Stimulated activated CD4-positive, alpha-beta T cell treated with anti-CD3 and anti-CD28 coated beads, Interleukin-2, amount 100 ng/mL, for 24 hours (primary cell): ENCODE measurements at regions not wholly inside any gene's neighbourhood (a gene's known extent, or its start where the extent isn't known, plus 50 kb on each side); places are given as distances from the start of the nearest gene placed in this dataset.
"Not testable (repeated sequence)": the region's sequence is repeated elsewhere in the genome, so short reads cannot be mapped to it uniquely, and the experiment has no call there.

ENCODE experiments used
- DNase-seq, 2 donors: peaks; one replicate each; pipeline ENCODE4 v3.0.0-alpha.2; 2020

DNA sequence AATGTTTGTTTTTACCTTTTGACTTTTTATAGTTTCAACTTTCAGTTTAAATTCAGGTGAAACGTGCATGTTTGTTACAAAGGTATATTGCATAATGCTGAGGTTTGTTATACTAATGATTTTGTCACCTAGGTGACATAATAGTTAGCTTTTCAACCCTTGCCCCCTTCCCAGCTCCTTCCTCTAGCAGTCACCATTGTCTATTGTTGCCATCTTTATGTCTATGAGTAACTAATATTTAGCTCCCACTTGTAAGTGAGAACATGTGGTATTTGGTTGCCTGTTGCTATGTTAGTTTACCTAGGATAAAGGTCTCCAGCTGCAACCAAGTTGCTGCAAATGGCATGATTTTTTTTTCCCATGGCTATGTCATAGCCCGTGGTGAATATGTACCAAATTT lies 322.3 kb upstream of the SETBP1 start:
- DNase-seq = no peak

DNA sequence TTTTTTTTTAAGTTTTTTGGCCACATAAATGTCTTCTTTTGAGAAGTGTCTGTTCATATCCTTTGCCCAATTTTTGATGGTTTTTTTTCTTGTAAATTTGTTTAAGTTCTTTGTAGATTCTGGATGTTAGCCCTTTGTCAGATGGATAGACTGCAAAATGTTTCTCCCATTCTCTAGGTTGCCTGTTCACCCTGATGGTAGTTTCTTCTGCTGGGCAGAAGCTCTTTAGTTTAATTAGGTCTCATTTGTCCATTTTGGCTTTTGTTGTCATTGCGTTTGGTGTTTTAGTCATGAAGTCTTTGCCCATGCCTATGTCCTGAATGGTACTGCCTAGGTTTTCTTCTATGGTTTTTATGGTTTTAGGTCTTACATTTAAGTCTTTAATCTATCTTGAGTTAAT lies 320.9 kb upstream of the SETBP1 start:
- not testable (repeated sequence) for DNase-seq

DNA sequence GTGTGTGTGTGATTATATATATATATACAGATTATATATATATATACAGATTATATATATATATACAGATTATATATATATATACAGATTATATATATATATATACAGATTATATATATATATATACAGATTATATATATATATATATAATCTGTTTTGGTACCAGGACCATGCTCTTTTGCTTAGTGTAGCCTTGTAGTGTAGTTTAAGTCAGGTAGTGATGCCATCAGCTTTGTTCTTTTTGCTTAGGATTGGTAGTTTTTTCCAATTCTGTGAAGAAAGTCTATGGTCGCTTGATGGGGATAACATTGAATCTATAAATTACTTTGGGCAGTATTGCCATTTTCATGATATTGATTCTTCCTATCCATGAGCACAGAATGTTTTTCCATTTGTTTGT lies 318.5 kb upstream of the SETBP1 start:
- DNase-seq = not testable (repeated sequence)

DNA sequence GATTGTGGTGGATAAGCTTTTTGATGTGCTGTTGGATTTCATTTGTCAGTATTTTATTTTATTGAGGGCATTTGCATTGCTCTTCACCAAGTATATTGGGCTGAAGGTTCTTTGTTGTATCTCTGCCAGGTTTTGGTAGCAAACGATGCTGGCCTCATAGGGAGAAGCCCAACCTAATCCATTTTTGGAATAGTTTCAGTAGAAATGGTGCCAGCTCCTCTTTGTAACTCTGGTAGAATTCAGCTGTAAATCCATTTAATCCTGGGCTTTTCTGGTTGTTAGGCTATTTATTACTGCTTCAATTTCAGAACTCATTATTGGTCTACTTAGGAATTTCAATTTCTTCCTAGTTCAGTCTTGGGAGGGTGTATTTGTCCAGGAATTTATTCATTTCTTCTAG lies 309.8 kb upstream of the SETBP1 start:
- DNase-seq = no peak

DNA sequence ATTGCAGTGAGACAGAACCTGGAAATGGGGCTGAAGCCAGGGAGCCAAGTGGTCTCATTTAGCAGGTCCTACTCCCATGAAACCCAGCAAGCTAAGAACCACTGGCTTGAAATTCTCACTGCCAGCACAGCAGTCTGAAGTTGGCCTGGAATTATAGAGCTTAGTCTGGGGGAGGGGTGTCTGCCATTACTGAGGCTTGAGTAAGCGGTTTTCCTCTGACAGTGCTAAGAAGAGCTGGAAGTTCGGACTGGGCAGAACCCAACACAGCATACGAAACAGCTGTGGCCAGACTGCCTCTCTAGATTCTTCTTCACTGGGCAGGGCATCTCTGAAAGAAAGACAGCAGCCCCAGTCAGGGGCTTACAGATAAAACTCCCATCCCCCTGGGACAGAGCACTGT lies 305.7 kb upstream of the SETBP1 start:
- no peak for DNase-seq

DNA sequence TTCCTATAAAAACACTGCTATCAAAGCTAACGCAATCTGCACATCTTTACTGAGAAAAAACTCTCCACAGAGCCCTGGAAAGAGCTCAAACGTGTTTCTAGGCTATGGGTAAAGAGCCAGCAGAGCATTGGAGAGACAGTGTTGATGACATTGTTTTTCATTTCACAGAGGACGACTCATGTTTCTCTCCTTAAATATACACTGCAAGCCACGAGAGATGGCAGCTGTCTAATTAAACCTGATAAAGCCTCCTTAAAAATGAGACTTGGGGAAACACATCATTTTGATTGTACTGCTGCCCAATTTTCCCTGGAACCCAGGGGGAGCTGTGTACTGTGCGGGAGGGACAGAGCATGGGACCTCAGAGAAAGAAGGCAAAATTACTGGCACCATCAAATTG lies 294.3 kb upstream of the SETBP1 start:
- no peak for DNase-seq

DNA sequence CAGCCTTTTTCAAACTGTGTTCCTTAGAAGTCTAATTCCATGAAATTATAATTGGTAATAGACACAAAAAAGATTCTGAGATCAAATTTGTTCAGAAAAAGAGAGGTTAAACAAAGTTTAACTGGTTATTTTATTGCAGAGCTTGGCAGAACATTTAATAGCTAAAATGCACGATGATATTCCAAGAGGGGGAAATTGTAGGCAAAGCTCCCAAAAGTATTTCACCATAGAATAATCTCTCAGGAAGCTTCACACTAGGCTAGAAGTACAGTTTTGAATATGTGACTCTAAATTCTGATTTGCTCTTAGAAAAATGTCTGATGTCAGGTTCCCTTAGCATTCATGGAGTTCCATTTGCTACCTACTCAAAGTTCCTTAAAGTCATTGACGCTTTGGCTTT lies 292.4 kb upstream of the SETBP1 start:
- DNase-seq = no peak

DNA sequence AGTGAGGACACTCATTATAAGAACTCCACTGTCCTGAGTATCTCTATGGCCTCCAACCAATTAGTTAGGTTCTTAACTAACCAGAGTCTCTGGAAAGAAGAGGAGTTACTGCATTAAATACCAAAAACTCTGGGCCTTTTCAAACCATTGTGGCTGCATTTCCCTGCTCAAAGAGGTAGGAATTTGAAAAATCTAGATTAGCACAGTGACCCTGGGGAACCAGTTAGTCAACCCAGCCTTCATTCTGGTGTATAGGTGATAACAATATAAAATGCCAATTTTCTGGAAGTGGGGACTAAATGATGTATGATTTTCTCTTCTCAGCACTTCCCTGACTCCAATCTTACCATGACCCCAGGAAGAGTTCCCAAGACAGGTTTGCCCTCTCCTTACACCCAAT lies 287.8 kb upstream of the SETBP1 start:
- DNase-seq = no peak

DNA sequence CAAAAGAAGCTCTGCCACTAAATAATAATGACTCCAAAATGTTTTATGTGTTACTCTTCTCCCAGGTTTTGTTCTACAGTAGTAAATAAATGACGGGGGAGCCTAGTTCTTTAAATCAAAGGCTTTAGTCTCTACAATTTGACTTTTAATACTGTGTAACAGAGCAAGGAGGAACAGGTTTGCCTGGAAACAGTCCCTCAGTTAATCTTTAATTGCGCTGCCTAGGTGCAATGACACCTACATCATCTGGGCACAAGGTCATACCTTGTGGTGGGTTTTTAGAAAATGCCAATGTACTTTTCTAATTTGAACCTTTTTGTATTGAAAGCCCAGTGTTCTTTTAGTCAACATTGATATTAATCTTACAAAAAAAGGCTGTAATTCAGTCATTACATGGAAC lies 287.3 kb upstream of the SETBP1 start:
- no peak for DNase-seq

DNA sequence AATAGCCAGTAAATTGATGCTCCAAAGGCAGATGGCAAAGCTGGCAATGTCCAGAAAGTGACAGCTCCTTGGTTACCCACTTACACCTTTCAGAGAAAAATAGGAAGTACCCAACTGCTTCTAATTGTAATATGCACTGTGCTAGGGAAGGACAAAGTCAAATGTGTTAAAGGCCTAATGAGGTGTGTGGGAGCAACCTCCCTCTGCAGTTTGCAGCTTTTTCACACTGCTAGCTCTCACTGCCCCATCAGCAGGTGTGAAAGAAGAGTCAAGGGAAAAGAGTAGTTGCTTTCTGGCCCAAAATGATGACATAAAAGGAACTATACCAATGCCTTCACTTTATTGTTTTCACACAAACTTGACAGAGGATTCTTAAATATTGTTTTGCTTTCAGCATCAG lies 284.1 kb upstream of the SETBP1 start:
- no peak for DNase-seq

DNA sequence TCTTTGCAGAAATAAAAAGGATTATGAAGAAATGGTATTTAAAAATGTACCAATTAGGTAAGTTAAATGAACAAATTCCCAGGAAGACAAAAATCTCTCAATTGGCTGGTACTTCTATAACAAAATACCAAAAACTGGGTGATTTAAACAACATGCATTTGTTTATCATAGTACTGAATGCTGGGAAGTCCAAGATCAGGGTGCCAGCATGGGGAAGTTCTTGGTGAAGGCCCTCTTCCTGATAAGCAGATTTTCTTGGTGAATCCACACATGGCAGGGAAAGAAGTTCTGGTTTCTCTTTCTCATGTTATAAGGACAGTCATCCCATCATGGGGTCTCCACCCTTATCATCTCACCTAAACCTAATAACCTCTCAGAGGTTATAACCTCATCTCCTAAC lies 271.6 kb upstream of the SETBP1 start:
- DNase-seq = no peak

DNA sequence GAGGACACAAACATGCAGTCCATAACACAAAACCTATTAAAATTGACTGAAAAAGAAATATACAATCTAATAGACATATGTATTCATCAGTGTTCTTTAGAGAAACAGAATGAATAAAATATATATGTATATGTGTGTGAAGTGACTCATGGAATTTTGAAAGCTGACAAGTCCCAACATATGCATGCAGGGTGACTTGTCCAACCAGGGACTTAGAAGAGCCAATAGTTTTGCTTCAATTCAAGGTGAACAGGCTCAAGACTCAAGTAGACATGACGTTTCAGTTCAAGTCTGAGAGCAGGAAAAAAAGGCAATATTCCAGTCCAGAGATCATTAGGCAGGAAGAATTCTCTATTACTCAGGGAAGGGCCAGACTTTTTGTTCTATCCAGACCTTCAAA lies 271.2 kb upstream of the SETBP1 start:
- DNase-seq = no peak

DNA sequence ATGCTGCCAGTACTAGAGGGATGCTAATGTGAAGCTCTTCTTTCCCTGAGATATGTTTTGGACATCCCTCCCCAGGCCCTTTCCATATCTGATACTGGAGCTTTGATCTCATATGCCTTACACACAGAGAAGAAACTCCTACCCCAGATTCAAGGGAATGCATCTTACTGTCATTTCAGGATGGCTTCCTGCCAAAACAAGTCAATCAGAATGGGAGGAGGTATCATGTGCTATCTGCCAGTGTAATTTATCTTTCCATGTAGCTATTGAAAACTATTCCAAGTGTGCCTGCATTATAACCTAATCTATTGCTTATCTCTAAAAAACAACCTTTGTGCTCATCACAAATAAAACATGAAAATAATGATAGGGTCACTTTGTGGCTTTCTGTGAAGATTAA lies 269.9 kb upstream of the SETBP1 start:
- DNase-seq = no peak

DNA sequence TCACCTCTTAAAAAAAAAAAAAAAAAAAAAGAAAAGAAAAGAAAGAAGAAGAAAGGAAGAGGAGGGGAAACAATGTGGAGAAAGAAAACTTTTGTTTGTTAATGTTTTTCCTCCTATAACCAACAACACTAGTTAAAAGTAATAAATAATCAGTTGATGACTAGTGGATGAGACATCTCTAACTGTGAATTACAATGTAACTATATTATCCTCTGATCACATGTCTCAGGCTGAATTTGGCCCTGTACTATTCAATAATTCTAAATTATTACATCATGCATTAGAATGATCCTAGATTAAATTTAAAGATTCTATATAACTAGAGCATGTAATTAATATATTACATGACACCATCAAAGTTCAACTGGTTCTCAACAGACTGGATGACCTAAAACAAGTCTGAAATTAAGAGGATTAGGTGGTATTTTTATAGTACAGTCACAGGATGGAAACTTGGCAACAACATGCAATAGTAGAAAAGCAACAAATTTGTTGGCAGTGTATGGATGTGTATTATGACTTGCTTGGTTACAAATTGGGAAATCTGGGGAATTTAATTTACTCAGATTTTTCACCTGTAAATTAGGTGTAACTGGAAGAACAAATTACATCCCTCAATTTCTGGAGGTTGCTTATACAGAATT lies 269.3 kb upstream of the SETBP1 start:
- no peak for DNase-seq

DNA sequence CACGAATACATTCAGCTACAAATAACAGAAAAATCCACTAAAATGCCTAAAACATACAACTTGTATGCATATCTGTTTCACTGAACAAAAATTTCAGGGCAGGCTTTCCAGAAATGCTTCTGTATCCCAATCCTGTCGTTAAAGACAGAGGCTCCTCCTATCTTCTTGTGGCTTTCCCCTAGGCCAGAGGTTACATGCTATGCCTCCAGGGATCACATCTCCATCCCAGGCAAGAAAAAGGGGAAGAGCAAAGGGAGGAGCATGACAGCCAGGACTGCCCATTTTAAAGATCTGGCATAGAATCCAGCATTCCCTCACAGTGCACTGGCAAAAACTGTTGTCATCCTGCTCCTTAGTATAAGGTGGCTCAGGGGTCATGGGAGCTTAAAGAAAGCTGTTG lies 268.7 kb upstream of the SETBP1 start:
- no peak for DNase-seq

DNA sequence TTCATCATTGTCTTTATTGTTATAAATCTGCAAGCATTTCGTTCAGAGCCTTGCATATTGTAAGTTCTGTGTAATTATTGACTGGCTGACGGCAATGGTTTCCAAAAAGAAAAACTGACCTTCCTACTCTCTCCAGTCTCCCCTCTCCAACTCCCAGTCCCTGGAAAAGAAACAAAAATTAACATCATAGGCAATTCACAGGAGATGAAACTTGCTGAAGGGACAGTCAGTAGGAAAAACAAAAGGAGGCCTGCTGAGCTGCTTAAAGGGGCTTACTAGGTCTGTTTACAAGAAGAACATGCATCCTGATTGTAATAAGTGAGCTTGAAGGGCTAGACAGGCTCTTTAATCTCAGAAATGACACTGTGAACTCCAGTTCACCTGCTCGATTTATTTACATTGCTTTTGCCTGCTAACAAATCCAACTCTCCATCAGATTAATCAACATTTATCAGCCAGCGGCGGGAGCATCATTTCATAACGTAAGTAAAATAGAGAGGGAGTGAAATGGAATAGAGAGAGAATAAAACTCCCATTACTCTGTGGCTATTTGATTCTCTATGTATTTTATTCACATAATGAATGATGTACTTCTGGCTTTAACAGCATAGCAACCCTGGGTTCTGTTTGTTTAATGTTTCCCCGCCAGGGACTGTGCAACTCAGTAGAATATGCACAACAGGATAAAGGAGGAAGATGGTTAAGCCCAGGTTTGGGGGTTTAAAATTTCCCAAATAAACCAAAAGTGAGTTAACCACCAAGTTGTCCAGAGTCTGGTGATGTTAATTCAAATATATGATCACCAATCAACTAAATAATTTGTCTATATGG lies 256.7 kb upstream of the SETBP1 start:
- no peak for DNase-seq

DNA sequence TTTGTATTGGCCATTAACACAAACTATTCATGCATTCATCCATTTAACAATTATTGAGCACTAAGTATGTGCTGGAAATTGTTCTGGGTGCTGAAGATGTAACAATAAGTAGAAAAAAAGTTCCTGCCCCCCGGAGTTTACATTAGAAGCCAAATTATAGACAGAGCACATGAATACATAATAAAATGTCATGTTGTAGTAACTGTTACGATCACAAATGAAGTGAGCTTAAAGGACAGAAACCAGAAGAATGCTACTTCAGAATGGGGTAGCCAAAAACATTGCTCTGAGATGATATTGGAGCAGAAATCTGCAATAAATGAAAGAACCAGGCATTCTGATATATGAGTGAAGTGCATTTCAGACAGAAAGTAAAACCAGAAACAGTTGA lies 256.0 kb upstream of the SETBP1 start:
- DNase-seq = no peak

DNA sequence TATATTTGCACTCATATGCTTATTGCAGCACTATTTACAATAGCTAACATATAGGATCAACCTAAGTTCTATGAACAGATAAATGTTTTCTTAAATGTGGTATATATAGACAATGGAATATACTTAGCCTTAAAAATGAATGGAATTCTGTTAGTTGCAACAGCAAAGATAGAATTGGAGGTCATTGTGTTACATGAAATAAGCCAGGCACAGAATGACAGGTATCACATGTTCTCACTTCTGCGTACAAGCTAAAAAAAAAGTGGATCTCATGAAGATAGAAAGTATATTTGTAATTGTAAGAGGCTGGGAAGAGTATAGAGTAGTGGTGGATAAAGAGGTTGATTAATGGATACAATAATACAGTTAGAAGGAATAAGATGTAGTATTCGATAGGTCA lies 255.5 kb upstream of the SETBP1 start:
- DNase-seq = no peak

DNA sequence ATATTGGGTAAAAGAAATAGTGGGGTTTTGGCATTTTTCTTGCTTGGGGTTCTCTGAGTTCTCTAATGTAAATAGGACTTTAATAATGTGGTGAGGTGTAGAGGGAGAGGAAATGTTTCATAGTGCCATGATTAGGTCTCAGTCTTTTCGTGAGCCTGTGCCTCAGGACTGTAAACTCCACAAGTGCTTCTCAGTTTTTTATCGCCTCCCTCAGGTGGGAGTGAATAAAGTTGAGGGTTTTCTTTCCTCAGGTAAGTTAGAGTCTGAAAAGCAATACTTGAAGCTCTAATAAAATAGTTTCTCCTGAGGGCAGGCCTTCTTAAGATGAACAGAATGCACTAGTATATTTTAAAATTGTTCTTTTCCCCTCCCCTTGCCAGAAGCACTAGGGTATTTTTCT lies 243.1 kb upstream of the SETBP1 start:
- no peak for DNase-seq

DNA sequence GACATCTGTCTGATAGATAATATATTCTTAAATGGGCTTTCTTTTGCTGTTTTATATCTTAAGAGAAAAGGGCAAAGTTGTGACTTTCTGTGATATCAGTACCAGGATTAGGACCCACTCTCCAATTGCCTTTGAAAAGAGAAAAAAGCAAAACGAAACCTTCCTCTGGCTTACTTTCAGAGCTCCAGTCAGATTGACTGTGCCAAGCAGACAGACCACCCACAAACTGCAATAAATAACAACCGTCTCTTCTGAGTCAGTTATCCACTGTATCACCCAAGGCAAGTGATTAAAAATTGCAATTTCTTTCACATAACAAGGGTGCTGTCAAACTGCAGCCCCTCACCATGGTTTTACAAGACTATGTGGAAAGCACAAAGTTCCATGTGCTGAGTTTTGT lies 230.5 kb upstream of the SETBP1 start:
- no peak for DNase-seq

DNA sequence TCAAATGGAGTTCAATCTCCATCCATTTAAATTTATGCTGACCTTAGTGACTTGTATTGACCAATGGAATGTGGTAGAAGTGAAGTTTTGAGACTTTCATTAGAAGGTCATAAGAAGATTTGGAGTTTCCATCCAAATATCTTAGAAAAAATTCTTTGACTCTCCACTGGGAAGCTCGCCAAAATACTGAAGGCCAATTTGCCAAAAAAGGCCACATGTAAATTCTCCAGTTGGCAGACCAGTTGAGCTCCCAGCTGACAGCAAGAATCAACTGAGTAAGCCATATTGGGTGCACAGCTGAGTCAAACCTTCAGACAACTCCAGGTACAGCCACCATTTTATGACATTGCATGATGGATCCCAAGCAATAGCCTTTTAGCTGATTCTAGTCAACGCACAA lies 228.3 kb upstream of the SETBP1 start:
- DNase-seq = no peak

DNA sequence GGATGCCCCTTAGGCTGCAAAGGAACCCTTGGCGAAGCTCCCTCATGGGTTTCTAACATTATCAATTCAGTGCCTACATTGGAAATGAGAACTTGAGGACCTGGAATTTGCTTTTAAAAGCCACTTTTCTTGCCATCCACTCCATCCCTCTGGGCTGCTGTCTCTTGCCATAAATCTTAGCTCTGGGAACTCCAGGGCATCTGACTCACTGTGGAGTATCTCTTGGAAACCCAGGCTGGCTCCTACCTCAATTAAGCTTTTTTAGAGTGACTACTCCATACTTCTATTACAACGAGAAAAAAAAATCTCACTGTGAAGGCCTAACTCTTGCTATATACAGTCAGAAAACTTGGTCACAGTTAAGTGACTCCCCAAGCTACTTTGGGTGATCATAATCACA lies 227.2 kb upstream of the SETBP1 start:
- DNase-seq = no peak

DNA sequence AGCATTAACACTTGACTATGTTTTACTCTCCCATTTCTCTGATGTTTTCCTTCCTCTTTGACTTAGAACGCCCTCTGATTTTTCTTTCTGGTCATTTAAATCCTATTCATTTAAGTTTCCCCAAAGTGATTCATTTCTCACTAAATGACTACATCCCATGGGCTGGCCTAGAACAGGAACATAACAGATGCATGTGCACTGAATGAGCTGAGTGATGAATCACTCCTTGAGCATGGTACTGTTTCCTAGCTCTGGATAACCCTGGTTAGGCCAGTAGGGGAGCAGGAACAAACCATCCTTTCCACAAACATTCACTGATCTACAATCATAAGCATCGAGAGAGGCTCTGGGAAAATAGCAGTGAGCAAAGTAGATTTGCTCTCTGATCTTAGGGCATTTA lies 221.9 kb upstream of the SETBP1 start:
- DNase-seq = no peak

DNA sequence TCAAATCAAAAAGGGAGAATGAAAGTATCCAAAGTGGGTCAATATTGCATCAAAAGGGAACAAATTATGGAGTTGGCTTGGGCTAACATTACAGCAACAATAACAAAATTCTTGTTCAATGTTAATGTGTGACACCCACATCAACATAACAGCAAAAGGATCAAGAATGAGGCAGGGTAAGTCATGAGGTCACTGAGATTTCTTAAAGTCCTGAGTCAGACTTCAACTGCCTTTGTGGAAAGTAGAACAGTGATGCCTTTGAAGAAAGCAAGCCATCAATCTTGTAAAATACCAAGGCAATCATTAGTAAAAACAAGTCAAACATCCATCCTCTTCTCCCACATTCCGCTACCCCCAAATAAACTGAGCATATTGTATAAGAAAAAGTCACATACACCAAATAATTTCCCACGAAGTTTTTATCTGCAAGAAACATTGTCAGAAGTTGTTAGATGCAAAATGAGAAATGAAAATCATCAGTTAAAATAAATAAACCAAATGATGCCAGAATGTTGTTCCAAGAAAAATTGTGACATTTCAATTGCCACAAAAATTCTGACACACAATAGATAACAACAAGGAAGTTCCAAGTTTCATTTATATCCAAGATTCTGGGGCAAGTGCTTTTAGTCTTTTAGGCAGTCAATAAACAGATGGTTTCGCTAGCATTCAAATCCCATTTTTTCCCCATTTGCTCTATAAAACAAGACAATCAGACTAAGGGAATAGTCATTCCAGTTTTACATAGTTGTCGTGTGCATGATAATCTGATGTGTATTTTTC lies 216.1 kb upstream of the SETBP1 start:
- DNase-seq = no peak
